ENCODE measurements at regions not wholly inside any gene's neighbourhood (a gene's known extent, or its start where the extent isn't known, plus 50 kb on each side); places are given as distances from the start of the nearest gene placed in this dataset.

GRCh38 chr4:98781641-98782357 is 123.4 kb upstream of the TSPAN5 start:
- DNase-seq (ENCODE audit: low read depth, low spot score) = no peak
- Histone ChIP-seq H3K36me3 (ENCODE audit: insufficient read depth, insufficient read length, low read length) (no peaks in the 10 kb centered on the region), H3K4me3 (ENCODE audit: insufficient read length, low read depth) (no peak overlapping the region), H3K9ac (ENCODE audit: insufficient read length, low read depth) (no peak overlapping the region), H3K4me1 (ENCODE audit: insufficient read depth, insufficient read length) (no peaks in the 10 kb centered on the region), H3K9me3 (ENCODE audit: insufficient read depth, low read length) (no peaks in the 10 kb centered on the region), H3K27me3 (ENCODE audit: insufficient read depth, insufficient read length) (no peaks in the 10 kb centered on the region)
- TF ChIP-seq ZNF274 (IDR thresholded peaks at IDR 0.05; ENCODE audit: low read depth, low read length) (no peak), YY1 (IDR thresholded peaks at IDR 0.05; ENCODE audit: insufficient read depth, insufficient read length) (no peak), SUZ12 (IDR thresholded peaks at IDR 0.05; ENCODE audit: extremely low read depth, insufficient read depth, insufficient read length) (no peak)

- no peak overlapping the region for H3K4me3 ChIP-seq (ENCODE audit: insufficient read length, low read depth)
- no peaks in the 10 kb centered on the region for H3K27me3 ChIP-seq (ENCODE audit: insufficient read depth, insufficient read length)
- H3K36me3 ChIP-seq (ENCODE audit: insufficient read depth, insufficient read length, low read length) = no peaks in the 10 kb centered on the region
- TF ChIP-seq SUZ12 (IDR thresholded peaks at IDR 0.05; ENCODE audit: extremely low read depth, insufficient read depth, insufficient read length) (no peak), ZNF274 (IDR thresholded peaks at IDR 0.05; ENCODE audit: low read depth, low read length) (no peak), YY1 (IDR thresholded peaks at IDR 0.05; ENCODE audit: insufficient read depth, insufficient read length) (no peak)
- H3K9ac ChIP-seq (ENCODE audit: insufficient read length, low read depth) = no peak overlapping the region
- H3K9me3 ChIP-seq (ENCODE audit: insufficient read depth, low read length) = no peaks in the 10 kb centered on the region
- H3K4me1 ChIP-seq (ENCODE audit: insufficient read depth, insufficient read length) = no peaks in the 10 kb centered on the region
- no peak for DNase-seq (ENCODE audit: low read depth, low spot score)
Measured at GRCh38 chr4:98780926-98781325, 122.5 kb upstream of the TSPAN5 start.

- Histone ChIP-seq H3K4me3 (ENCODE audit: insufficient read length, low read depth) (no peak overlapping the region), H3K4me1 (ENCODE audit: insufficient read depth, insufficient read length) (no peaks in the 10 kb centered on the region), H3K9ac (ENCODE audit: insufficient read length, low read depth) (no peak overlapping the region), H3K27me3 (ENCODE audit: insufficient read depth, insufficient read length) (no peaks in the 10 kb centered on the region), H3K9me3 (ENCODE audit: insufficient read depth, low read length) (no peaks in the 10 kb centered on the region), H3K36me3 (ENCODE audit: insufficient read depth, insufficient read length, low read length) (no peaks in the 10 kb centered on the region)
- no peak for DNase-seq (ENCODE audit: low read depth, low spot score)
- no peak for TF ChIP-seq SUZ12 (IDR thresholded peaks at IDR 0.05; ENCODE audit: extremely low read depth, insufficient read depth, insufficient read length)
- TF ChIP-seq ZNF274 (IDR thresholded peaks at IDR 0.05; ENCODE audit: low read depth, low read length) = no peak
- no peak for TF ChIP-seq YY1 (IDR thresholded peaks at IDR 0.05; ENCODE audit: insufficient read depth, insufficient read length)
Measured at GRCh38 chr4:98779088-98779487, 120.7 kb upstream of the TSPAN5 start.

GRCh38 chr4:98778206-98778605 is 119.8 kb upstream of the TSPAN5 start:
- TF ChIP-seq SUZ12 (IDR thresholded peaks at IDR 0.05; ENCODE audit: extremely low read depth, insufficient read depth, insufficient read length) = no peak
- TF ChIP-seq ZNF274 (IDR thresholded peaks at IDR 0.05; ENCODE audit: low read depth, low read length) = no peak
- no peak for TF ChIP-seq YY1 (IDR thresholded peaks at IDR 0.05; ENCODE audit: insufficient read depth, insufficient read length)
- no peaks in the 10 kb centered on the region for H3K4me1 ChIP-seq (ENCODE audit: insufficient read depth, insufficient read length)
- no peaks in the 10 kb centered on the region for H3K9me3 ChIP-seq (ENCODE audit: insufficient read depth, low read length)
- H3K36me3 ChIP-seq (ENCODE audit: insufficient read depth, insufficient read length, low read length) = no peaks in the 10 kb centered on the region
- no peak overlapping the region for H3K4me3 ChIP-seq (ENCODE audit: insufficient read length, low read depth)
- DNase-seq (ENCODE audit: low read depth, low spot score) = no peak
- no peaks in the 10 kb centered on the region for H3K27me3 ChIP-seq (ENCODE audit: insufficient read depth, insufficient read length)
- H3K9ac ChIP-seq (ENCODE audit: insufficient read length, low read depth) = no peak overlapping the region

- TF ChIP-seq ZNF274 (IDR thresholded peaks at IDR 0.05; ENCODE audit: low read depth, low read length) (no peak), SUZ12 (IDR thresholded peaks at IDR 0.05; ENCODE audit: extremely low read depth, insufficient read depth, insufficient read length) (no peak), YY1 (IDR thresholded peaks at IDR 0.05; ENCODE audit: insufficient read depth, insufficient read length) (no peak)
- DNase-seq (ENCODE audit: low read depth, low spot score) = no peak
- H3K27me3 ChIP-seq (ENCODE audit: insufficient read depth, insufficient read length) = no peaks in the 10 kb centered on the region
- no peak overlapping the region for H3K4me3 ChIP-seq (ENCODE audit: insufficient read length, low read depth)
- no peaks in the 10 kb centered on the region for H3K9me3 ChIP-seq (ENCODE audit: insufficient read depth, low read length)
- no peaks in the 10 kb centered on the region for H3K4me1 ChIP-seq (ENCODE audit: insufficient read depth, insufficient read length)
- H3K9ac ChIP-seq (ENCODE audit: insufficient read length, low read depth) = no peak overlapping the region
- no peaks in the 10 kb centered on the region for H3K36me3 ChIP-seq (ENCODE audit: insufficient read depth, insufficient read length, low read length)
Measured at GRCh38 chr4:98775672-98776071, 117.3 kb upstream of the TSPAN5 start.

- H3K36me3 ChIP-seq (ENCODE audit: insufficient read depth, insufficient read length, low read length) = no peaks in the 10 kb centered on the region
- no peaks in the 10 kb centered on the region for H3K4me1 ChIP-seq (ENCODE audit: insufficient read depth, insufficient read length)
- H3K4me3 ChIP-seq (ENCODE audit: insufficient read length, low read depth) = no peak overlapping the region
- H3K9me3 ChIP-seq (ENCODE audit: insufficient read depth, low read length) = no peaks in the 10 kb centered on the region
- no peaks in the 10 kb centered on the region for H3K27me3 ChIP-seq (ENCODE audit: insufficient read depth, insufficient read length)
- DNase-seq (ENCODE audit: low read depth, low spot score) = no peak
- TF ChIP-seq ZNF274 (IDR thresholded peaks at IDR 0.05; ENCODE audit: low read depth, low read length) = no peak
- no peak for TF ChIP-seq SUZ12 (IDR thresholded peaks at IDR 0.05; ENCODE audit: extremely low read depth, insufficient read depth, insufficient read length)
- no peak for TF ChIP-seq YY1 (IDR thresholded peaks at IDR 0.05; ENCODE audit: insufficient read depth, insufficient read length)
- no peak overlapping the region for H3K9ac ChIP-seq (ENCODE audit: insufficient read length, low read depth)
Measured at GRCh38 chr4:98773638-98774037, 115.2 kb upstream of the TSPAN5 start.

- no peaks in the 10 kb centered on the region for H3K9me3 ChIP-seq (ENCODE audit: insufficient read depth, low read length)
- no peak for TF ChIP-seq SUZ12 (IDR thresholded peaks at IDR 0.05; ENCODE audit: extremely low read depth, insufficient read depth, insufficient read length)
- no peak for TF ChIP-seq ZNF274 (IDR thresholded peaks at IDR 0.05; ENCODE audit: low read depth, low read length)
- TF ChIP-seq YY1 (IDR thresholded peaks at IDR 0.05; ENCODE audit: insufficient read depth, insufficient read length) = no peak
- no peaks in the 10 kb centered on the region for H3K27me3 ChIP-seq (ENCODE audit: insufficient read depth, insufficient read length)
- no peak overlapping the region for H3K9ac ChIP-seq (ENCODE audit: insufficient read length, low read depth)
- no peaks in the 10 kb centered on the region for H3K36me3 ChIP-seq (ENCODE audit: insufficient read depth, insufficient read length, low read length)
- DNase-seq (ENCODE audit: low read depth, low spot score) = no peak
- H3K4me3 ChIP-seq (ENCODE audit: insufficient read length, low read depth) = no peak overlapping the region
- no peaks in the 10 kb centered on the region for H3K4me1 ChIP-seq (ENCODE audit: insufficient read depth, insufficient read length)
Measured at GRCh38 chr4:98771959-98772632, 113.7 kb upstream of the TSPAN5 start.
